Adrenal gland (tissue), 5 donors: ENCODE measurements at regions not wholly inside any gene's neighbourhood (a gene's known extent, or its start where the extent isn't known, plus 50 kb on each side); places are given as distances from the start of the nearest gene placed in this dataset.

Experiments used
- POLR2A ChIP-seq, 2 donors: fragments of 450-650 bp; IDR thresholded peaks; one replicate each; pipeline ENCODE4 v1.6.1; 2017; ENCODE audit warnings: antibody characterized with exemption in 2 of 2, mild to moderate bottlenecking in 2 of 2, moderate library complexity in 1 of 2
- TF ChIP-seq, protein P1 (sequence below), 6 experiments: fragments of 450-650 bp in 4 of 6; fragments of 200-600 bp in 2 of 6; sonication (generic) in 1 of 6; IDR thresholded peaks; 1 replicate in 5 of 6; 2 replicates in 1 of 6; pipeline versions ENCODE4 v1.5.1 to v1.8.0; 2016 to 2021; ENCODE audit warnings: antibody characterized with exemption in 6 of 6, mild to moderate bottlenecking in 2 of 6, moderate library complexity in 1 of 6
- donor health status: DM: no; HTN: no; CAD: no.

DNA sequence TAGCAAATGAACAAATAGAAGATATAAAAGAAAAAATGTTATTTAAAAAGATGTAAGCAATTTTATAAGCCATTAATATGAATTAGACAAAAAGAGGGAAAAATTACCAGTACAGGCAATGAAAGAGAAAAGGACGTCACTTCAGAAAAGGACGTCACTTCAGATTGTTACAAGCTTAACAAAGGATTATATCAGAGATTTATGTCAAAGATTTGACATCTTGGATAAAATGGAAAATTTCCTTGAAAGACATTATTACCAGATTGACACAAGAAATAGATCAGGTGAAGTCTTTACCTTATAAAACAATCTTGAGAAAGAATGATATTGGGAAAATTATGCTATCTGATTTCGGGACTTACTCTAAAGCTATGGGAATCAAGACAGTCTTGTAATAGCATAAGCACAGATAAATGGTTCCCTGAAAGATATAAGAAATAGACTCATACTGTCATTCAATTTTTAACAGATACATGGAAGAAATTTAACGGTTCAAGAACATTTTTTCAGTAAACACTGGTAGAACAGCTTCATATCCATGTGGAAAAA lies 625.4 kb upstream of the EDIL3 start:
- TF ChIP-seq, protein P1, sequence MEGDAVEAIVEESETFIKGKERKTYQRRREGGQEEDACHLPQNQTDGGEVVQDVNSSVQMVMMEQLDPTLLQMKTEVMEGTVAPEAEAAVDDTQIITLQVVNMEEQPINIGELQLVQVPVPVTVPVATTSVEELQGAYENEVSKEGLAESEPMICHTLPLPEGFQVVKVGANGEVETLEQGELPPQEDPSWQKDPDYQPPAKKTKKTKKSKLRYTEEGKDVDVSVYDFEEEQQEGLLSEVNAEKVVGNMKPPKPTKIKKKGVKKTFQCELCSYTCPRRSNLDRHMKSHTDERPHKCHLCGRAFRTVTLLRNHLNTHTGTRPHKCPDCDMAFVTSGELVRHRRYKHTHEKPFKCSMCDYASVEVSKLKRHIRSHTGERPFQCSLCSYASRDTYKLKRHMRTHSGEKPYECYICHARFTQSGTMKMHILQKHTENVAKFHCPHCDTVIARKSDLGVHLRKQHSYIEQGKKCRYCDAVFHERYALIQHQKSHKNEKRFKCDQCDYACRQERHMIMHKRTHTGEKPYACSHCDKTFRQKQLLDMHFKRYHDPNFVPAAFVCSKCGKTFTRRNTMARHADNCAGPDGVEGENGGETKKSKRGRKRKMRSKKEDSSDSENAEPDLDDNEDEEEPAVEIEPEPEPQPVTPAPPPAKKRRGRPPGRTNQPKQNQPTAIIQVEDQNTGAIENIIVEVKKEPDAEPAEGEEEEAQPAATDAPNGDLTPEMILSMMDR (IDR thresholded peaks at IDR 0.05): no peak
- TF ChIP-seq POLR2A (IDR thresholded peaks at IDR 0.05): no peak
